AG04449 (cell line): ENCODE measurements at regions not wholly inside any gene's neighbourhood (a gene's known extent, or its start where the extent isn't known, plus 50 kb on each side); places are given as distances from the start of the nearest gene placed in this dataset.
"Not testable (repeated sequence)": the region's sequence is repeated elsewhere in the genome, so short reads cannot be mapped to it uniquely, and the experiment has no call there.

ENCODE experiments used
- CTCF ChIA-PET: fragments of 350-600 bp; formaldehyde crosslinking; extraction: SDS; loops from one replicate; lab custom pipeline; 2021; ENCODE audit warnings: antibody characterized with exemption; lab: Yijun Ruan, JAX
- POLR2A ChIA-PET: fragments of 400-600, 350-600 bp; formaldehyde crosslinking; extraction: SDS; loops from one replicate; lab custom pipeline; 2020; ENCODE audit warnings: antibody characterized with exemption, inconsistent platforms; lab: Yijun Ruan, JAX
- DNase-seq: peaks from one replicate; pipeline ENCODE4 v3.0.0-alpha.2; 2010; ENCODE audit warnings: low read depth, low spot score
- H3K4me3 ChIP-seq: 2 replicates; pipeline ENCODE4 v1.5.1; 2011; ENCODE audit warnings: low read depth, mild to moderate bottlenecking, control low read depth, low read length
- TF ChIP-seq, protein P1 (sequence below): IDR thresholded peaks from one replicate; pipeline ENCODE4 v1.5.1; 2011; ENCODE audit warnings: mild to moderate bottlenecking, moderate library complexity, low read length, control low read depth, inconsistent platforms; ENCODE audit not compliant: insufficient read depth; ENCODE audit errors: missing control alignments

DNA sequence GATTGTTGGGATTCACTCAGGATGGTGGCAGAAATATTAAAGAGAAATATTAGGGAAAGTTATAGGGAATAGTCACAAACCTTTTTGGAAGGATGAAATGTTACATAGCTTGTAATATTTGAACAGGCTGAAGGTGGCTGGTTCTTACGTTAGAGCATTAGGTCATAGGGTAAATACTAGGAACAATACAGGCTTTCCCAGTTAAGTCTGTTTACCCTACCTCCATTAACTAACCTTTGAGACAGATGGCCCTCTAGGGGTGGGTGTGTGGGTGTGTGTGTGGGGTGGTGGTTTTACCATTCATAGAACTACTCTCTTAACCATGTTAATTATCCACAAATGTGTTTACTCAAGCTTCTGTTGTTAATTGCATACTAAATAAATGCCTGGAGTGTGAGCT lies 94.3 kb upstream of the STK32A start:
- POLR2A ChIA-PET = no interaction called here
- TF ChIP-seq, protein P1, sequence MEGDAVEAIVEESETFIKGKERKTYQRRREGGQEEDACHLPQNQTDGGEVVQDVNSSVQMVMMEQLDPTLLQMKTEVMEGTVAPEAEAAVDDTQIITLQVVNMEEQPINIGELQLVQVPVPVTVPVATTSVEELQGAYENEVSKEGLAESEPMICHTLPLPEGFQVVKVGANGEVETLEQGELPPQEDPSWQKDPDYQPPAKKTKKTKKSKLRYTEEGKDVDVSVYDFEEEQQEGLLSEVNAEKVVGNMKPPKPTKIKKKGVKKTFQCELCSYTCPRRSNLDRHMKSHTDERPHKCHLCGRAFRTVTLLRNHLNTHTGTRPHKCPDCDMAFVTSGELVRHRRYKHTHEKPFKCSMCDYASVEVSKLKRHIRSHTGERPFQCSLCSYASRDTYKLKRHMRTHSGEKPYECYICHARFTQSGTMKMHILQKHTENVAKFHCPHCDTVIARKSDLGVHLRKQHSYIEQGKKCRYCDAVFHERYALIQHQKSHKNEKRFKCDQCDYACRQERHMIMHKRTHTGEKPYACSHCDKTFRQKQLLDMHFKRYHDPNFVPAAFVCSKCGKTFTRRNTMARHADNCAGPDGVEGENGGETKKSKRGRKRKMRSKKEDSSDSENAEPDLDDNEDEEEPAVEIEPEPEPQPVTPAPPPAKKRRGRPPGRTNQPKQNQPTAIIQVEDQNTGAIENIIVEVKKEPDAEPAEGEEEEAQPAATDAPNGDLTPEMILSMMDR = no peak
- H3K4me3 ChIP-seq = no peak overlapping the region
- CTCF ChIA-PET = no interaction called here
- DNase-seq = no peak

DNA sequence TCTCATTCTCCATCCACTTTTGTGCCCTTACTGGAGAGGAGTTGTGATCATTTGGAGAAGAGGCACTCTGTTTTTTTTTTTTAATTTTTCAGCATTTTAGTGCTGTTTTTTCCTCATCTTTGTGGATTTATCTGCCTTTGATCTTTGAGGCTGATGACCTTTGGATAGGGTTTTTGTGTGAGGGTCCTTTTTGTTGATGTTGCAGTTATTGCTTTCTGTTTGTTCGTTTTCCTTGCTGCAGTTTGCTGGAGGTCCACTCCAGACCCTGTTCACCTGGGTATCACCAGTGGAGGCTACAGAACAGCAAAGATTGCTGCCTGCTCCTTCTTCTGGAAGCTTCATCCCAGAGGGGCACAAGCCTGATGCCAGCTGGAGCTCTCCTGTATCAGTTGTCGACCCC lies 93.2 kb upstream of the STK32A start:
- H3K4me3 ChIP-seq, CTCF ChIA-PET, DNase-seq, POLR2A ChIA-PET: not testable (repeated sequence)

DNA sequence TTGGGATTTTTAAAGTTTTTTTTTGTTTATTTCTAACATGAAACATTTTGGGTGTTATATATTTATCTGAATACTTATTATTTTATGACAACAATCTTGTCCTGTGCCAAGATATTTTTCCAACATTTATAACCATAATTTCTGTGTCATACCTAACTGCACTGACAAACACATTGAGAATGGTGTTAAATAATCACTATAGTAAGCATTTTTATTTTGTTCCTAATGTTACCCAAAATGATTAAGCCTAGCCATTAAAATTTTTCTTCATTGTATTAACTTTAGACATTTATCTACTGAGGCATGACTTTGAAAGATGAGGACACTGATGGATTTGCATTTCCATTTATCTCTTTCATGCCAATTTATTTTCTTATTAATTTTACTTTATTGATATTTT lies 91.6 kb upstream of the STK32A start:
- no peak overlapping the region for H3K4me3 ChIP-seq
- POLR2A ChIA-PET = no interaction called here
- CTCF ChIA-PET = no interaction called here

DNA sequence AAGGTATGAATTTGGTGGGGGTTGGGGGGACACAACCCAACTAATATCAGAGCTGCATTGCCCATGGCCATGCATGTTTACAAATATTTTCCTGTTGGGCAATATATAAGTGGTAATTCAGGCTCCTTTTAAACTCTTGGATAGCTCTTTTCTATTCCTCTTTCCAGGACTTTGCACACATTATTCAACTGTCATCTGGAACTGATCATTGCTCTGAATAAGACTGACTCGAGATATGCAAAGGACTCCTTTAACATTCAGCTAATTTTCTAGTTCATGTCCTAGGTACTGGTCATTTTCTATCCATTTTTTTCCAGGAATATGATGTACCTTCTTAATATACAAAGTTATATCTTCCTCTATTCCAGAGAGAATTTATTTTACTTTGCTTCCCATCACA lies 89.5 kb upstream of the STK32A start:
- TF ChIP-seq, protein P1 = no peak
- ChIA-PET POLR2A (no interaction called here), CTCF (no interaction called here)
- no peak for DNase-seq
- no peak overlapping the region for H3K4me3 ChIP-seq

More for the DNA sequence above, 91.6 kb upstream of the STK32A start:
- DNase-seq = no peak
- TF ChIP-seq, protein P1 = no peak

DNA sequence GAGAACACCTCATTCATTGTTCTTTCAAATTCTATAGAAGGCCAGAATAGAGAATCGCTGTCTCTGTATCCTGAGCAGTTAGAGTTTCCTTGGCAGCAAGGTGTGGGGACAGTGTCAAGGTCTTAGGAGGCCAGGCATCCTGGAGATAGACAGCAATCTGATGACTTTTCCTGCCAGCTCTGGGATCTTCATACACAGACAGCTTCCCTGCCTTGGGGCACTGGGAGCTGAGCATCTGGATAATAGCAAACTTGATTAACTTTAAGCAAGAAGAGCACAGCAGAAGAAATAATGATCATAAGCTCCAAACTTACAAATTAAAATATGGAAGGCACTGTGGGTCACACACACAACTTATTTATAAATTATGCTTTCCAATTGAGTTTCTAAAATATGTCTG lies 86.1 kb upstream of the STK32A start:
- CTCF ChIA-PET = interaction anchor here (1.0 to 1.5 kb wide), 2 partner anchors 15 to 40 kb away, joined by 3 read pairs; no protein-coding TSS in a partner anchor
- no peak overlapping the region for H3K4me3 ChIP-seq
- no peak for DNase-seq
- TF ChIP-seq, protein P1 = no peak
- POLR2A ChIA-PET = no interaction called here

DNA sequence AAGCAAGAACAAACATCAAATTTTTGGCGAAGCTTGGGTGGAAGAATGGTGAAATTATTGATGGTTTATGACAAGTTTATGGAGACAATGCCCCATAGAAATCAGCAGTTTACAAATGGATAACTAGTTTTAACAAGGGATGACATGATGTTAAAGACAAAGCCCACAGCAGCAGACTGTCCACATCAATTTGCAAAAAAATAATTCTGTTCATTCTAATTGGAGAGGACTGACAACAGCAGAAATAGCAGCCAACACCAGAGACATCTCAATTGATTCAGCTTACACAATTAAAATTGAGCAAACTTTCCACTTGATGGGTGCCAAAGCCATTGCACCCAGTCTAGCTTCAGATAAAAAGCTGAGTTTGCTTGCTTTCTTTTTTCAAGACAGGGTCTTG lies 82.7 kb upstream of the STK32A start:
- CTCF ChIA-PET = no interaction called here

DNA sequence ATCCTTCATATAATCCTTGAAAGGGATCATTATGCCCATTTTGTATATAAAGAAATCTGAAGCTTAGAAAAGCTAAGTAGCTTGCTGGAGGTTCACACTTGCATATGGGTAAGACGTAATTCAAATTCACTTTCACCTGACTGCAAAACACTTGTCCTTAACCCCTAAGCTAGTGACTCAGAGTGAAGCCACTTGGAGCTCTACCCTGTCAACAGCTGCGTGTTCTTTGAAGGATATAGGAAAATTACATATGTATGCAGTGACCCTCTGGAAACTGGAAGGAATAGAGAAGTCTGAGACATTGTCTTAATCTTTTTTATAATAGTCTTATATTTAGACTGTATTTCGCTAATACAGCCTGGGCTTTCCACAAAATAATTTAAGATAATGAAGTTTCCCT lies 80.0 kb upstream of the STK32A start:
- ChIA-PET CTCF (no interaction called here), POLR2A (no interaction called here)
- TF ChIP-seq, protein P1 = no peak

More for the DNA sequence above, 82.7 kb upstream of the STK32A start:
- no peak overlapping the region for H3K4me3 ChIP-seq
- POLR2A ChIA-PET = no interaction called here
- no peak for DNase-seq
- TF ChIP-seq, protein P1 = no peak

More for the DNA sequence above, 80.0 kb upstream of the STK32A start:
- no peak for DNase-seq
- H3K4me3 ChIP-seq = no peak overlapping the region
